Nephron progenitor cell (in vitro differentiated cells): ENCODE measurements at regions not wholly inside any gene's neighbourhood (a gene's known extent, or its start where the extent isn't known, plus 50 kb on each side); places are given as distances from the start of the nearest gene placed in this dataset.

ENCODE experiments used
- DNase-seq: peaks from one replicate; pipeline ENCODE4 v3.0.0; 2021
- H3K27ac Mint-ChIP-seq: 2 replicates; pipeline ENCODE4 v1.8.0; 2021; ENCODE audit warnings: mild to moderate bottlenecking, moderate library complexity, mixed read lengths
- H3K27me3 Mint-ChIP-seq: 2 replicates; pipeline ENCODE4 v1.8.0; 2021; ENCODE audit warnings: mild to moderate bottlenecking, low read depth, mixed read lengths; ENCODE audit not compliant: poor library complexity
- H3K36me3 Mint-ChIP-seq: 2 replicates; pipeline ENCODE4 v1.8.0; 2021; ENCODE audit warnings: low read depth, mixed read lengths
- H3K4me1 Mint-ChIP-seq: 2 replicates; pipeline ENCODE4 v1.8.0; 2021; ENCODE audit warnings: mixed read lengths
- H3K4me3 Mint-ChIP-seq: 2 replicates; pipeline ENCODE4 v1.8.0; 2021; ENCODE audit warnings: mild to moderate bottlenecking, moderate library complexity, mixed read lengths
- H3K9me3 Mint-ChIP-seq: 2 replicates; pipeline ENCODE4 v1.8.0; 2021; ENCODE audit warnings: mild to moderate bottlenecking, moderate library complexity, mixed read lengths
- CTCF ChIP-seq: fragments of 200-600 bp; sonication (generic); IDR thresholded peaks from 2 replicates; pipeline ENCODE4 v1.5.0; 2021; ENCODE audit warnings: antibody characterized with exemption

DNA sequence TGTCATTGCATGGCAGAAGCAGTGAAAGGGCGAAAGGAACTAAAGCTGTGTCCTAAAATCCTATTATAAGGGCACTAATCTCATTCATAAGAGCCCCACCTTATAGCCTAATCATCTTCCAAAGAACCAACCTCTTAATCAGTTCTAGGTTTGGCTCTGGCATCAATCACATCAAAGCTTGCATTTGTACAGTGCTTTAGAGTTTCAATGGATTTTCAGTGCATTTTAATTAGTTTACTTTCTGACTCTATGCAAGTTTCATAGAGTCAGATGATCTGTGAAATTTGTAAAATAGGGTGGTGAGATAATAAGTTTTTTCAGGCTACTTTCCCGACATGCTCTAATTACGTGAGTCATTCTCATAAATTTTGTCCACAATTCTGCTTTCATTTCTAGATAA lies 341.1 kb downstream of the DIPK2A start:
- Mint-ChIP-seq H3K27ac (no peak overlapping the region), H3K4me1 (no peaks in the 10 kb centered on the region), H3K4me3 (no peak overlapping the region), H3K27me3 (peaks cover 3% of the 10 kb centered on the region), H3K36me3 (no peaks in the 10 kb centered on the region), H3K9me3 (no peaks in the 10 kb centered on the region)
- TF ChIP-seq CTCF: no peak
- no peak for DNase-seq

DNA sequence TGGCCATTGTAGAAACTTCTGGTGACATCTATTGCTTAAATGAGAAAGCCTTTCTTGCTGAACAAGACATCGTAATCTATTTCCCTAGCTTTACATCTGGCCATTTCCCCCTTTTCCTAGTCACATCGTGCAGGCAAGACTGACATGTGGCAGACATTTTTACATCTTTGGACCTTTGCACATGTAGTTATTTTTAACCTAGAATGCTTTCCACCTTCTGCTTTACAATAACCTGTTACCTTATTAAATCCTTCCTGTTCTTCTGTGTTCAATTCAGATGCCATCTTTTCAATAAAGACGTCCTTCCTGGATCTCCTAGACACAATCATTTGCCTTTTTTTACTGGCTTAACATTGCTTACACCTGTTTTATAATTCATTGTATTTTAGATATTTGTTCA lies 343.3 kb downstream of the DIPK2A start:
- H3K27me3 Mint-ChIP-seq: peaks cover 6% of the 10 kb centered on the region

GRCh38 chr3:144317961-144318360 lies 346.3 kb downstream of the DIPK2A start:
- Mint-ChIP-seq H3K4me1 (no peaks in the 10 kb centered on the region), H3K27ac (no peak overlapping the region)

More for the DNA sequence above, 343.3 kb downstream of the DIPK2A start:
- Mint-ChIP-seq H3K27ac (no peak overlapping the region), H3K4me1 (no peaks in the 10 kb centered on the region), H3K9me3 (no peaks in the 10 kb centered on the region), H3K4me3 (no peak overlapping the region), H3K36me3 (no peaks in the 10 kb centered on the region)
- no peak for TF ChIP-seq CTCF
- DNase-seq: no peak

GRCh38 chr3:144324076-144324475 lies 352.5 kb downstream of the DIPK2A start:
- H3K27me3 Mint-ChIP-seq: peaks cover 2% of the 10 kb centered on the region
- no peaks in the 10 kb centered on the region for H3K4me1 Mint-ChIP-seq
- TF ChIP-seq CTCF: no peak
- DNase-seq: no peak
- peaks cover 17% of the 10 kb centered on the region for H3K9me3 Mint-ChIP-seq
- no peak overlapping the region for H3K27ac Mint-ChIP-seq
- H3K36me3 Mint-ChIP-seq: no peaks in the 10 kb centered on the region
- no peak overlapping the region for H3K4me3 Mint-ChIP-seq

More at GRCh38 chr3:144317961-144318360, 346.3 kb downstream of the DIPK2A start:
- H3K4me3 Mint-ChIP-seq: no peak overlapping the region
- no peak for TF ChIP-seq CTCF
- peaks cover 6% of the 10 kb centered on the region for H3K27me3 Mint-ChIP-seq
- DNase-seq: no peak
- H3K9me3 Mint-ChIP-seq: no peaks in the 10 kb centered on the region
- no peaks in the 10 kb centered on the region for H3K36me3 Mint-ChIP-seq

DNA sequence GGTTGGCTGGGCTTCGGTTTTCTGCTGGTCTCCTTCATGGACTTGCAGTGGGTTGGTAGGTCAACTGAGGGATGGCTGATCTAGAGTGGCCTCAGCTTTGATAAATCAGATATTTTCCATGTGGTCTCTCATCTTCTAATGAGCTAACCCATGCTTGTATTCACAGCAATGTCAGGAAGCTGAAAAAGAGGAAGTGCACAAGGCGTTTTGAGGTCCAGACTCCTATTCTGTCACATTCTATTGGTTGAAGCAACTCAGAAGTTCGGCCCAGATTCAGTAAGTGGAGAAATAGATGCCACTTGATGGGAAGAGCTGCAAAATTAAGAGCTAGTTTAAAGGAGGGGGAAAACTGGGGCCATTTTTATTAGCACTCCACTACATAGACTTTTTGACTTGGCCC lies 361.2 kb downstream of the DIPK2A start:
- H3K9me3 Mint-ChIP-seq: peaks cover 9% of the 10 kb centered on the region

More for the DNA sequence above, 361.2 kb downstream of the DIPK2A start:
- Mint-ChIP-seq H3K4me3 (no peak overlapping the region), H3K27ac (no peak overlapping the region), H3K27me3 (no peaks in the 10 kb centered on the region), H3K4me1 (no peaks in the 10 kb centered on the region), H3K36me3 (no peaks in the 10 kb centered on the region)
- DNase-seq: no peak
- no peak for TF ChIP-seq CTCF
